Thyroid gland (tissue), 4 donors: ENCODE measurements at regions not wholly inside any gene's neighbourhood (a gene's known extent, or its start where the extent isn't known, plus 50 kb on each side); places are given as distances from the start of the nearest gene placed in this dataset.

ENCODE experiments used
- DNase-seq, 2 donors: peaks; one replicate each; pipeline ENCODE4 v3.0.0-alpha.2; 2019
- H3K27ac ChIP-seq, 3 donors: fragments of 200-600 bp; sonication (generic); 1 replicate in 2 of 3; 2 replicates in 1 of 3; pipeline ENCODE4 v1.5.1; 2016 to 2019; ENCODE audit warnings: mild to moderate bottlenecking in 1 of 3, moderate library complexity in 1 of 3
- H3K27me3 ChIP-seq: fragments of 200-600 bp; sonication (generic); one replicate; pipeline ENCODE4 v1.5.1; 2019
- H3K36me3 ChIP-seq, 2 donors: fragments of 200-600 bp; sonication (generic); one replicate each; pipeline ENCODE4 v1.5.1; 2016 to 2019
- H3K4me1 ChIP-seq, 2 donors: fragments of 200-600 bp; sonication (generic); one replicate each; pipeline ENCODE4 v1.5.1; 2017 to 2019
- H3K4me3 ChIP-seq, 3 donors: fragments of 200-600 bp; sonication (generic); replicated peaks in 1 of 3; 1 replicate in 2 of 3; 2 replicates in 1 of 3; pipeline ENCODE4 v1.5.1; 2016; ENCODE audit warnings: mild to moderate bottlenecking in 1 of 3
- H3K9me3 ChIP-seq: fragments of 200-600 bp; sonication (generic); one replicate; pipeline ENCODE4 v1.5.1; 2017
- CTCF ChIP-seq, 6 experiments: fragments of 200-600 bp in 3 of 6; fragments of 450-650 bp in 3 of 6; sonication (generic) in 3 of 6; IDR thresholded peaks; one replicate each; pipeline ENCODE4 v1.5.1; 2016 to 2019; ENCODE audit warnings: antibody characterized with exemption in 6 of 6, mild to moderate bottlenecking in 2 of 6, inconsistent platforms in 1 of 6, moderate library complexity in 1 of 6
- POLR2A ChIP-seq, 2 donors: fragments of 450-650 bp; IDR thresholded peaks; one replicate each; pipeline ENCODE4 v1.6.1; 2017; ENCODE audit warnings: antibody characterized with exemption in 2 of 2, mild to moderate bottlenecking in 2 of 2, moderate library complexity in 1 of 2
- WGBS, 2 donors: methylation state at CpG; one replicate each; pipeline ENCODE4 v1.1.5; 2017; 5-methylcytosine and 5-hydroxymethylcytosine counted together
- intact Hi-C: fragments of 100-400 bp; cut with DNase I; formaldehyde crosslinking; loops from one replicate; pipeline ENCODE4 v1.15.1; 2023

- DNase-seq = no peak
- TF ChIP-seq POLR2A (IDR thresholded peaks at IDR 0.05) = no peak
- TF ChIP-seq CTCF (IDR thresholded peaks at IDR 0.05) = no peak
- Histone ChIP-seq H3K9me3 (no peaks in the 10 kb centered on the region), H3K27ac (no peak overlapping the region), H3K36me3 (no peaks in the 10 kb centered on the region), H3K4me1 (peaks cover 15% of the 10 kb centered on the region in 2 donors), H3K27me3 (no peaks in the 10 kb centered on the region), H3K4me3 (no peak overlapping the region)
- 71 to 75% methylated on average over 11 of the region's 11 CpGs for WGBS, 2 donors
- intact Hi-C loops = no loop called here
Measured at GRCh38 chr7:135817583-135817982, 69.0 kb upstream of the FAM180A start.

GRCh38 chr7:135815033-135815432, 66.4 kb upstream of the FAM180A start:
- no peak for TF ChIP-seq POLR2A (IDR thresholded peaks at IDR 0.05)
- H3K36me3 ChIP-seq = no peaks in the 10 kb centered on the region
- intact Hi-C loops = no loop called here
- DNase-seq = peak in 1 of 2 donors; percentile 29
- no peak overlapping the region for H3K4me3 ChIP-seq
- H3K27me3 ChIP-seq = no peaks in the 10 kb centered on the region
- H3K4me1 ChIP-seq = peaks cover 4 to 19% of the 10 kb centered on the region in 2 donors
- H3K27ac ChIP-seq = no peak overlapping the region
- H3K9me3 ChIP-seq = no peaks in the 10 kb centered on the region
- WGBS, 2 donors = 51 to 56% methylated on average over 3 of the region's 3 CpGs

DNA sequence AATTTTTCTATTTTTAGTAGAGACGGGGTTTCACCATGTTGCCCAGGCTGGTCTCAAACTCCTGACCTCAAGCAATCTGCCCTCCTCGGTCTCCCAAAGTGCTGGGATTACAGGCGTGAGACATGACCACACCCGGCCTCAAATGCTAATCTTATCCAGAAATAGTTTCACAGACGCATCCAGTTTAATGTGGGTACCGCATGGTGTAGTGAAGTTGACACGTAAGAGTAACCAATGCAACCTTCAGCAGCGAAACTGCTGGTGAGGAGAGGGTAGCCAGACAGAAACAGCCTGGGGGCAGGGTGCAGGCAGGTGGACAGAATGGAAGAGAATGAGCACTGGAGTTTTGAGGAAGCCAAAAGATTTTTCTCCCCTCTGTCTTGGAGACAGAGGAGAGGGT, 63.5 kb upstream of the FAM180A start:
- intact Hi-C loops = no loop called here
- WGBS, 2 donors = 67 to 73% methylated on average over 8 of the region's 8 CpGs

GRCh38 chr7:135811506-135811905, 62.9 kb upstream of the FAM180A start:
- no peak for TF ChIP-seq CTCF (IDR thresholded peaks at IDR 0.05)
- no peak for TF ChIP-seq POLR2A (IDR thresholded peaks at IDR 0.05)
- Histone ChIP-seq H3K36me3 (no peaks in the 10 kb centered on the region), H3K27ac (no peak overlapping the region), H3K4me3 (no peak overlapping the region), H3K4me1 (peaks cover 22 to 40% of the 10 kb centered on the region in 2 donors), H3K9me3 (no peaks in the 10 kb centered on the region), H3K27me3 (no peaks in the 10 kb centered on the region)
- no peak for DNase-seq
- intact Hi-C loops = no loop called here

More for the DNA sequence above, 63.5 kb upstream of the FAM180A start:
- TF ChIP-seq CTCF (IDR thresholded peaks at IDR 0.05) = no peak
- no peak for TF ChIP-seq POLR2A (IDR thresholded peaks at IDR 0.05)
- no peak for DNase-seq
- H3K27me3 ChIP-seq = no peaks in the 10 kb centered on the region
- no peak overlapping the region for H3K27ac ChIP-seq
- no peaks in the 10 kb centered on the region for H3K9me3 ChIP-seq
- H3K4me3 ChIP-seq = no peak overlapping the region
- peaks cover 22 to 40% of the 10 kb centered on the region in 2 donors for H3K4me1 ChIP-seq
- H3K36me3 ChIP-seq = no peaks in the 10 kb centered on the region

GRCh38 chr7:135808206-135808605, 59.6 kb upstream of the FAM180A start:
- H3K27ac ChIP-seq = peak overlapping the region; percentile 32 to 63 (median 59)
- H3K27me3 ChIP-seq = no peaks in the 10 kb centered on the region
- no peaks in the 10 kb centered on the region for H3K36me3 ChIP-seq
- no peak for TF ChIP-seq CTCF (IDR thresholded peaks at IDR 0.05)
- no peak for TF ChIP-seq POLR2A (IDR thresholded peaks at IDR 0.05)
- WGBS, 2 donors = 35 to 61% methylated on average over 4 of the region's 4 CpGs
- peak; percentile 47 to 63 for DNase-seq
- H3K4me3 ChIP-seq = no peak overlapping the region
- intact Hi-C loops = no loop called here
- peaks cover 27 to 46% of the 10 kb centered on the region in 2 donors for H3K4me1 ChIP-seq
- H3K9me3 ChIP-seq = no peaks in the 10 kb centered on the region

DNA sequence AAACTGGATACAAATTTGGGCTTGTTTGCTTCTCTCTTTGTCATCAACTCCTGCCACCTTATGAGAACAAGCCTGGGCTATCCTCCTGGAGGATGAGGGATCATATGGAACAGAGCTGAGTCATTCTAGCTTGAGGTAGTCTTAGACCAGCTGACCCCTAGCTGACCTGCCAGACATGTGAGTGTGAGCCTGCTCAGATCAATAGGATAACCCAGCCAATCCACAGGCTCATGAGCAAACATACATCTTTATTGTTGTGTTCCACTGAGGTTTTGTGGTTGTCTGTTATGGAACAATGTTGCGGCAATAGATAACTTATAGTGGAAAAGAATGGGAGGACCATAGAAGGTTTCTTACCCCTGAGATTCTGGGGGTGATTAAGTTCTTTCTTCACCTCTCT, 54.5 kb upstream of the FAM180A start:
- 100% methylated on average over 1 of the region's 1 CpG for WGBS, 2 donors
- Histone ChIP-seq H3K27ac (peak overlapping the region; percentile 53 to 70 (median 64)), H3K27me3 (no peaks in the 10 kb centered on the region), H3K36me3 (no peaks in the 10 kb centered on the region), H3K4me3 (no peak overlapping the region), H3K9me3 (no peaks in the 10 kb centered on the region), H3K4me1 (peaks cover 34 to 42% of the 10 kb centered on the region in 2 donors)
- TF ChIP-seq CTCF (IDR thresholded peaks at IDR 0.05) = no peak
- no peak for TF ChIP-seq POLR2A (IDR thresholded peaks at IDR 0.05)
- no peak for DNase-seq
- intact Hi-C loops = no loop called here
